ENCODE measurements at regions not wholly inside any gene's neighbourhood (a gene's known extent, or its start where the extent isn't known, plus 50 kb on each side); places are given as distances from the start of the nearest gene placed in this dataset.

- DNase-seq (ENCODE audit: low read depth): no peak
- H3K4me3 ChIP-seq (ENCODE audit: low read length): no peak overlapping the region
- no peak for TF ChIP-seq CTCF (IDR thresholded peaks at IDR 0.05; ENCODE audit: insufficient read depth, low read depth, low read length, missing control alignments)
These were observed 640.8 kb downstream of the C12orf50 start for GRCh38 chr12:87388376-87388775.

- TF ChIP-seq CTCF (IDR thresholded peaks at IDR 0.05; ENCODE audit: insufficient read depth, low read depth, low read length, missing control alignments): no peak
These were observed 643.9 kb downstream of the C12orf50 start for GRCh38 chr12:87385322-87385721.

GRCh38 chr12:87384226-87384625 is 645.0 kb downstream of the C12orf50 start:
- H3K4me3 ChIP-seq (ENCODE audit: low read length): no peak overlapping the region
- TF ChIP-seq CTCF (IDR thresholded peaks at IDR 0.05; ENCODE audit: insufficient read depth, low read depth, low read length, missing control alignments): no peak
- no peak for DNase-seq (ENCODE audit: low read depth)

More at GRCh38 chr12:87385322-87385721, 643.9 kb downstream of the C12orf50 start:
- no peak for DNase-seq (ENCODE audit: low read depth)
- no peak overlapping the region for H3K4me3 ChIP-seq (ENCODE audit: low read length)

DNA sequence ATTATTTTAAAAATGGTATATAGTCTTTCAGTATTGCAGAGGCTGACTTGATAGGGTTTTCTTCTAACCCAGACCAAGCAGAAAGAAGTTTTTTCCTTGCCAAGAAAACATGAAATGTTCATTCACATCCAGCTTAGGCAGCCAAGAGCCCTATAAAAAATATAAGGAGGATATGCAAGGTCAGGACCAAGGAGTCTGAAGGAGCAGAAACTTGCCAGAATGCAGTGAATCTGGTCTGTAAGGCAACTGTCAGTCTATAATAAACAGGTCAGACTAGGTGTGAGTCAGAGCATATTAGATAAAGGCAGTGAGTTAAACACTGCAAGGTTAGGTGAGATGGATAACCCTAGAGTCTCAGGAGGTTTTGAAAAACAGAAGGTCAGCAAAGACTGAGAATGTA is 645.5 kb downstream of the C12orf50 start:
- no peak for TF ChIP-seq CTCF (IDR thresholded peaks at IDR 0.05; ENCODE audit: insufficient read depth, low read depth, low read length, missing control alignments)
- no peak overlapping the region for H3K4me3 ChIP-seq (ENCODE audit: low read length)
- peak; percentile 80 for DNase-seq (ENCODE audit: low read depth)

DNA sequence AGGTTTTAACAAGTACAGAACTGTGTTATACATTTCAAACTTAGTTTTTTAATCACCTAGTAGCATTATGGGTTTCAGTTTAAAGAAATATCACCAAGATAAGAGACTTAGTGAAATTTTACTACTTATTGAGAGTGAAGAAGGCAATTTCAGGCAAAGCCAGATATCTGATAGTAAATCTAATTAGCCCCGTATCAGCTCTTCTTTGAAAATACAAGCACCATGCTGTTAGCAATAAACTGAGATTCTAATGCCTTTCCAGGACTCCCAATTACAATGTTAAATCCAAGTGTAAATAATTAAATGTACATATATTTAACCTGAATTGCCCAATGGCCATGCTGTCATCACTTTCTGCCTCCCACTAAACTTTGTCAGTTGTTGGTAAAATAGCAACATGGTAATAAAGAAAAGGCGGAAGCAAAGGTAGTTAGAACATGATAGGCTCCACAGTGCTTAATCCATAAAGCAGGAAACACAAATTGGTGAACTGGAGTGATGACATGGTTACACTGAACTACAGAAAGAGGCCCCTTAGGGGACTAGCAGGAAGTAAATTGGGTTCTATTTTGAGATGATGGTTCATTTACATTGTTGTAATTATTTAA is 646.1 kb downstream of the C12orf50 start:
- H3K4me3 ChIP-seq (ENCODE audit: low read length): no peak overlapping the region
- DNase-seq (ENCODE audit: low read depth): no peak
- no peak for TF ChIP-seq CTCF (IDR thresholded peaks at IDR 0.05; ENCODE audit: insufficient read depth, low read depth, low read length, missing control alignments)

DNA sequence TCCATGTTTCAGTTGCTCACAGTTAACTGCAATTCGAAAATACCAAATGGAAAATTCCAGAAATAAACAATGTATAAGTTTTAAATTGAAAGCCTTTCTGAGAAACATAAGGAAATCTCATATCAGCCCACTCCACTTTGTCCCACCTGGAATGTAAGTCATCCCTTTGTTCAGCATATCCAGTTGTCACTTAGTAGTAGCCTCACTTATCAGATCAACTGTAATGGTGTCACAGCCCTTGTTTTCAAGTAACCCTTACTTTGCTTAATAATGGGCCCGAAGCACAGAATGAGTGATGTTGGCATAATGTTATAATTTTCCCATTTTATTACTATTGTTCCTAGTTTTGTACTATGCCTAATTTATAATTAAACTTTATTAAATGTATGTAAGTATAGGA is 646.8 kb downstream of the C12orf50 start:
- no peak for TF ChIP-seq CTCF (IDR thresholded peaks at IDR 0.05; ENCODE audit: insufficient read depth, low read depth, low read length, missing control alignments)
- no peak for DNase-seq (ENCODE audit: low read depth)
- H3K4me3 ChIP-seq (ENCODE audit: low read length): no peak overlapping the region

GRCh38 chr12:87381742-87382141 is 647.5 kb downstream of the C12orf50 start:
- DNase-seq (ENCODE audit: low read depth): no peak
- no peak for TF ChIP-seq CTCF (IDR thresholded peaks at IDR 0.05; ENCODE audit: insufficient read depth, low read depth, low read length, missing control alignments)
- H3K4me3 ChIP-seq (ENCODE audit: low read length): no peak overlapping the region
